Astrocyte of the spinal cord (primary cell): ENCODE measurements at regions not wholly inside any gene's neighbourhood (a gene's known extent, or its start where the extent isn't known, plus 50 kb on each side); places are given as distances from the start of the nearest gene placed in this dataset.

Source experiments
- DNase-seq: peaks from one replicate; pipeline ENCODE4 v3.0.0; 2011; ENCODE audit warnings: low read depth, low spot score
- H3K4me3 ChIP-seq: 2 replicates; pipeline ENCODE4 v1.5.1; 2011; ENCODE audit warnings: low read depth, mild to moderate bottlenecking, low read length, moderate library complexity
- in situ Hi-C: cut with HindIII; loops from 2 replicates; pipeline ENCODE4 v1.10.0; 2017; ENCODE audit warnings: low sequenced_read_pairs
- TF ChIP-seq, protein P1 (sequence below): IDR thresholded peaks from 2 replicates; pipeline ENCODE4 v1.5.1; 2012; ENCODE audit warnings: low read depth, mild to moderate bottlenecking, low read length, inconsistent platforms

DNA sequence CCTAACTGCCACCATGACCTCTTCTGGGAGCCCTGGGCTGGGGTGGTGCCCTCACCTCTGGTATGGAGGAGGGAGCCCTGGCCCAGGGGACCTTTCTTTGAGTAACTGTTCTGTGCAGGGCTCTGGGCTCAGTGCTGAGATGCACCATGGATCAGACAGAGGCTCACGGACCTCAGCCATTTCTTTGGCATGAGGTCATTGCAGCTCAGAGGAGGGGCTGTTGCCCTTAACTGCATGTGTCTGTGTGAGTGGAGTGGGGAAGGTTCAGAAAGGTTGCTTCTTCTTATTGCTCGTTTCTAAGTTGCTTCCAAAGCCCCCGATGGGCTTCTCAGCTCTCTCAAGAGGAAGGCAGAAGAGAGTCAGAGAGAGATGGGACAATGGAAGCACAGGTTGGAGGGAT is 233.9 kb downstream of the RPS24 start:
- TF ChIP-seq, protein P1, sequence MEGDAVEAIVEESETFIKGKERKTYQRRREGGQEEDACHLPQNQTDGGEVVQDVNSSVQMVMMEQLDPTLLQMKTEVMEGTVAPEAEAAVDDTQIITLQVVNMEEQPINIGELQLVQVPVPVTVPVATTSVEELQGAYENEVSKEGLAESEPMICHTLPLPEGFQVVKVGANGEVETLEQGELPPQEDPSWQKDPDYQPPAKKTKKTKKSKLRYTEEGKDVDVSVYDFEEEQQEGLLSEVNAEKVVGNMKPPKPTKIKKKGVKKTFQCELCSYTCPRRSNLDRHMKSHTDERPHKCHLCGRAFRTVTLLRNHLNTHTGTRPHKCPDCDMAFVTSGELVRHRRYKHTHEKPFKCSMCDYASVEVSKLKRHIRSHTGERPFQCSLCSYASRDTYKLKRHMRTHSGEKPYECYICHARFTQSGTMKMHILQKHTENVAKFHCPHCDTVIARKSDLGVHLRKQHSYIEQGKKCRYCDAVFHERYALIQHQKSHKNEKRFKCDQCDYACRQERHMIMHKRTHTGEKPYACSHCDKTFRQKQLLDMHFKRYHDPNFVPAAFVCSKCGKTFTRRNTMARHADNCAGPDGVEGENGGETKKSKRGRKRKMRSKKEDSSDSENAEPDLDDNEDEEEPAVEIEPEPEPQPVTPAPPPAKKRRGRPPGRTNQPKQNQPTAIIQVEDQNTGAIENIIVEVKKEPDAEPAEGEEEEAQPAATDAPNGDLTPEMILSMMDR, result no peak
- H3K4me3 ChIP-seq, result no peak overlapping the region
- in situ Hi-C loops, result no loop called here
- DNase-seq, result peak; percentile 31

DNA sequence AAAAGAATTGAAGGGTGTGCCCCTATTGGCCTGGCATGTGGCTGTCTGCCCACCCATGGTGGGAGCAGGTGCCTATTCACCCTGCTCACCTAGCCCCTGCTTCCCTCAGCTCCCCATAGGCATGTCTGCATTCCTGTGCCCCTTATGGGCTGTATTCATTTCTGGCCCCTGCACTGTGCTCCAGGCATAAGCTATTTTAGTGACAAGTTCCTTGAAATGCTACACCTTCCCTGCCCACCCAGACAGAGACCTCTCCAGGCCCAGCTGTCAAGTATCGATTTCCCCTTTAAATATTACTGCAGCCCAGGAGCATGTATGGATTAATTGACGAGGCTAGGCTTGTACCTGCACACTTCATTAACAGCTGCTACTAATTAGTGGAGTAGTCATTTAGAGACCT is 235.4 kb downstream of the RPS24 start:
- in situ Hi-C loops, result no loop called here
- TF ChIP-seq, protein P1, result no peak
- no peak overlapping the region for H3K4me3 ChIP-seq
- DNase-seq, result no peak

DNA sequence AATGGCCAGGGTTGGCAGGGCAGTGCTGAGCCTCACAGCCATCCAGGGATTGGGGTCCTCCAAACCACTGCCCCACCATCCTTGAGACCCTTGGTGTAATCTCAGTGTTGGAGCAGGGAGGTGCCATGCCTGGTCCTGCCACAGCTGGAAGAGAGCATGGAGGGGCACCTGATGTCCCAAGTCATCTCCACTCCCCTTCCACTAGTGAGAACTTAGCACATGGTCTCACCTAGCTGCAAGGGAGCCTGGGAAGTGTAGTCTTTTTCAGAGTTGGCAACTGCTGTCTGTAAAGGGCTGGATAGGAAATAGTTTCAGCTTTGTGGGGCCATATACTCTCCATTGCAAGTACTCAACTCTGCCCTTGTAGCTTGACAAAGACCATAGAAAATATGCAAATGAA is 238.7 kb downstream of the RPS24 start:
- in situ Hi-C loops, result no loop called here
- no peak overlapping the region for H3K4me3 ChIP-seq
- TF ChIP-seq, protein P1, result no peak
- no peak for DNase-seq

DNA sequence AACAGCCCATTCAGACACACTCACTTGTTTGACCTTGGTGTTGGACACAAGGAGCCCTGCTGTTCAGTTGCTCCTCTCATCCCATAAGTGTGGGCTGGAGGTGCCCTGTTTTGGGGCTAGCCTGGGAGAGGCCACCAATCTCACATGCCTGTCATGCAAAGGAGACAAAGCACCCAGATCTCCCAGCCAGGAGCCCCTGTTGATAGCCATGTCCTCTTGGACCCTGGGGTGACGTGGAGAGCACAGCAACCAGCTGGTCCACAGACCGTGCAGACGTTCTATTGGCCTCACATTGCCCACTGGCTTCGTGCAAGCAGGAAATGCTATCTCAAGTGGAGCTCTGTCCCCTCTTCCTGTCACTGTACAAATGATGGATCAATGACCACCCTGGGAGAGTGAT is 240.8 kb downstream of the RPS24 start:
- TF ChIP-seq, protein P1, result no peak
- no peak overlapping the region for H3K4me3 ChIP-seq
- in situ Hi-C loops, result no loop called here
- DNase-seq, result no peak

DNA sequence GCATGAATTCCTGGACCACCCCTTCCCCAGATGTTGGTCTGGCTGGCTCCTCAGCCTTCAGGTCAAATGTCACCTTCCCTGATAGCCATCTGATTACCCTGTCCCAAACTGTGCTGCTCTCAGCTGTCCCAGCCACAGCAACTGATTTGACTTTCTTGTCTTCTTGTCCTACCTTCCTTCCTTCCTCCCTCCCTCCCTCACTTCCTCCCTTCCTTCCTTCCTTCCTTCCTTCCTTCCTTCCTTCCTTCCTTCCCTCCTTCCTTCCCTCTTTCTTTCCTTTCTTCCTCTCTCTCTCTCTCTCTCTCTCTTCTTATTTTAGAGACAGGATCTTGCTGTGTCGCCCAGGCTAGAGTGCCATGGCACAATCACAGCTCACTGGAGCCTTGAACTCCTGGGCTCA is 242.5 kb downstream of the RPS24 start:
- in situ Hi-C loops, result no loop called here
- DNase-seq, result no peak
- TF ChIP-seq, protein P1, result no peak
- no peak overlapping the region for H3K4me3 ChIP-seq

DNA sequence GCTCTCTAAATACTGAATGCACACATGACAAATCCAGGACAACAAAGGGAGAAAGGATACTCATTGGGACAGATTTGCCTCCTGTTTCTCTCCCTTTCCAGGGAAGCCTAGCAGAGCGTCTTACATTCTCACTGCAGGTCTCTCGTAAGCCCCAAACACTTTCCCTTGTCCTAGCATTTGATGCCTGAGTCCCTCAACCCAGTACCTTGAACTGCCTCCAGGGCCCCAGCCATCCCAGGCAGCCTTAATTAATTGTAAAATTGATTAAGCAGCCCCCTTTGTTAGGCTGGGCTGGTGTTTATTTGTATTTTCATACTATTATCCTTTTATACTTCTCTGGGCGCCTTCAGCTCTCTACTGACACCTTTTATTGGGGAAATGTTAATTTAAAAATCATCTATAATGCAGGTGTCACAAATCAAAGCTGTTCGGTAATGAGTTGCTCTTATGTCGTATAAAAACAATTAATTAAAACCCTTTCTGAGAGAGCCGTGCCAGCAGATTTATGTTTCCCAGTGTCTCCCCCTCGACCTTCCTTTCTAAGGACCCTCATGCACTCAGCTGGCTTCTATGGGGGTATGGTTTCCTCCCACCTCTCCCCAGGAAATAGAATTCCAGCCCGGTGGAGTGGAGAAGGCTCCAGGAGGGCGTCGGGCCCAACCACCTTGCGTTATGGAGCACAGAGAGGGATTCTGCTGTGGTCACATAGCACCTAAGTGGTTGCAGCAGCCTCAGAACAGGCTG is 243.8 kb downstream of the RPS24 start:
- no peak for DNase-seq
- in situ Hi-C loops, result no loop called here
- TF ChIP-seq, protein P1, result no peak
- H3K4me3 ChIP-seq, result no peak overlapping the region
